ENCODE measurements at regions not wholly inside any gene's neighbourhood (a gene's known extent, or its start where the extent isn't known, plus 50 kb on each side); places are given as distances from the start of the nearest gene placed in this dataset.
A peak's percentile ranks its signal among the peaks of the same experiment; 100 is the strongest.

DNA sequence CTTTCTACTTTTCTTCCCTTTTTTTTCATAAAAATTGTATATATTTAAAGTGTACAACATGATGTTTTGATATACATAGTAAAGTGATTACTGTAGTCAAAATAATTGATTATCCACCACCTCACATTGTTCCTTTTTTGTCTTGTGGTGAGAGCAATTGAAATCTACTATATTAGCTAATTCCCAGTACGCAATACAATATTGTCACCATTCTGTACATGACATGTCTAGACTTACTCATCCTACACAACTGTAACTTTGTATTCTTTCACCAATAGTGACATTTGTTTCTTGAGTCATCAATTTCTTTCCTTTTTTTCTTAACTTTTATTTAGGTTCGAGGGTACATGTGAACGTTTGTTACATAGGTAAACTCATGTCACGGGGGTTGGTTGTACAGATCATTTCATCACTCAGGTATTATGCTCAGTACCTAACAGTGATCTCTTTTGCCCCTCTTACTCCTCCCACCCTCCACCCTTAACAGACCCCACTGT, 265.2 kb downstream of the KCNRG start:
- H3K9me3 ChIP-seq, result no peaks in the 10 kb centered on the region
- no peak overlapping the region for H3K27ac ChIP-seq
- H3K36me3 ChIP-seq, result no peaks in the 10 kb centered on the region
- TF ChIP-seq, protein P1, sequence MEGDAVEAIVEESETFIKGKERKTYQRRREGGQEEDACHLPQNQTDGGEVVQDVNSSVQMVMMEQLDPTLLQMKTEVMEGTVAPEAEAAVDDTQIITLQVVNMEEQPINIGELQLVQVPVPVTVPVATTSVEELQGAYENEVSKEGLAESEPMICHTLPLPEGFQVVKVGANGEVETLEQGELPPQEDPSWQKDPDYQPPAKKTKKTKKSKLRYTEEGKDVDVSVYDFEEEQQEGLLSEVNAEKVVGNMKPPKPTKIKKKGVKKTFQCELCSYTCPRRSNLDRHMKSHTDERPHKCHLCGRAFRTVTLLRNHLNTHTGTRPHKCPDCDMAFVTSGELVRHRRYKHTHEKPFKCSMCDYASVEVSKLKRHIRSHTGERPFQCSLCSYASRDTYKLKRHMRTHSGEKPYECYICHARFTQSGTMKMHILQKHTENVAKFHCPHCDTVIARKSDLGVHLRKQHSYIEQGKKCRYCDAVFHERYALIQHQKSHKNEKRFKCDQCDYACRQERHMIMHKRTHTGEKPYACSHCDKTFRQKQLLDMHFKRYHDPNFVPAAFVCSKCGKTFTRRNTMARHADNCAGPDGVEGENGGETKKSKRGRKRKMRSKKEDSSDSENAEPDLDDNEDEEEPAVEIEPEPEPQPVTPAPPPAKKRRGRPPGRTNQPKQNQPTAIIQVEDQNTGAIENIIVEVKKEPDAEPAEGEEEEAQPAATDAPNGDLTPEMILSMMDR (IDR thresholded peaks at IDR 0.05), result no peak
- H3K4me3 ChIP-seq, result no peak overlapping the region
- no peaks in the 10 kb centered on the region for H3K27me3 ChIP-seq
- ATAC-seq (peak; percentile 27), DNase-seq (no peak)
- intact Hi-C loops (cut with DNase I), result no loop called here
- no peaks in the 10 kb centered on the region for H3K4me1 ChIP-seq

DNA sequence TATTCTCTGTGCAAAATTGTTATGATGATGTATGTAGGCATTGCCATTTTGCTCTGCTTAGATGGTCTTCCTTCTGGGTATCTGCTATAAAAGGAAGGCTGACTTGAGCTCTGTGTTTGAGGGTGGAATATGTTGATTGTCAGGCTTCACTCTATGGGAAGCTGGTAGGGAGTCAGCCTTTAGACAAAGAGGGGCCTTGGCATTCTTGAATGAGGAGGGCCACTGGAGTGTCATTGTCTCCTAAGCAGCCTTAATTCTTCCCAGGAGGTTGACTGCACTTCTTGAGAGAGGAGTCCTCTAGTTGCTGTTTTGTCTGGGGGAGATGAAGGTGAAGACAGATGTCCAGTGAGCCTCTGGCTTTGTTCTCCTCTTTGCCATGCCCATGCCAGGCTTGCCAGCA, 266.8 kb downstream of the KCNRG start:
- DNase-seq (no peak), ATAC-seq (no peak)
- Histone ChIP-seq H3K4me1 (no peaks in the 10 kb centered on the region), H3K9me3 (no peaks in the 10 kb centered on the region), H3K36me3 (no peaks in the 10 kb centered on the region), H3K27me3 (no peaks in the 10 kb centered on the region), H3K27ac (no peak overlapping the region), H3K4me3 (no peak overlapping the region)
- intact Hi-C loops (cut with DNase I), result no loop called here
- TF ChIP-seq, protein P1 (IDR thresholded peaks at IDR 0.05), result no peak

DNA sequence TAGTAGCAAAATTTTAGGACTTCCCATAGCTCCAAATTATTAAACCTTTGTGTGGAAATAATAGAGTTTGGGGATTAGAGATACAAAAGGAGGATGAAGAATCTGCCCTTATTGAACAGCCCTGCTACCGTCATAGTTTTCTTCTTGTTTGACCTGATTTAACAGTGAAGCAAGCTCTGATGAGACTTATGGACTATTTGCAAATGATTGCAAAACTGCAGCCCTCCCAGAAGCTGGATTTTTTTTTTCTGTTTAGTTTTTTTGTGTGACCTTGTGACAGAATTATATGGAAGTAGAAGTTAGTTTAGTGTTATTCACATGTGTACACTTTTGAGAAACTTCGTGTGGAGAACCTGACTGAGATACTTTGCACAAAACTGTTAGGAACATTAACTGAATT, 267.8 kb downstream of the KCNRG start:
- Histone ChIP-seq H3K27me3 (no peaks in the 10 kb centered on the region), H3K27ac (no peak overlapping the region), H3K4me3 (no peak overlapping the region), H3K36me3 (no peaks in the 10 kb centered on the region), H3K9me3 (no peaks in the 10 kb centered on the region), H3K4me1 (no peaks in the 10 kb centered on the region)
- TF ChIP-seq, protein P1 (IDR thresholded peaks at IDR 0.05), result no peak
- ATAC-seq (no peak), DNase-seq (no peak)
- intact Hi-C loops (cut with DNase I), result no loop called here

DNA sequence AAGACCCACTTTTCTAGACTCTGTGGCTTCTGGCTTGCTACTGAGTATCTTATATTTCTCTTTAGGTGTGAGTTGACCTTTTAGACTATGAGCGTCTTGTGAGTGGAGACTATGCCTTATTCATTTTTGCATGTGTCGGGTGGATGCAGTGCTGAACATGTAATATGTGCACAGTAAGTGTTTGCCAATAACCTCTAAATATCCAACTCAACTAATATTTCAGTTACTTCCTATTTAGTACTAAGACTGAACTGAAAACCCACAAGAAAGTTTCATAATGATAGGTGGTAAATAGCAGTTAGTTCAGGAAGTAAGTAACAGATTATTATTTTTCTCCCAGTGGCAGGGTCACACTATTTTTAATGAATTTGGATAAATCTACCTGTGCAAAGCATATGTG, 269.3 kb downstream of the KCNRG start:
- no peaks in the 10 kb centered on the region for H3K9me3 ChIP-seq
- ATAC-seq (peak; percentile 67), DNase-seq (no peak)
- intact Hi-C loops (cut with DNase I), result no loop called here
- no peaks in the 10 kb centered on the region for H3K36me3 ChIP-seq
- H3K27me3 ChIP-seq, result no peaks in the 10 kb centered on the region
- no peak overlapping the region for H3K4me3 ChIP-seq
- TF ChIP-seq, protein P1 (IDR thresholded peaks at IDR 0.05), result no peak
- no peak overlapping the region for H3K27ac ChIP-seq
- H3K4me1 ChIP-seq, result no peaks in the 10 kb centered on the region

DNA sequence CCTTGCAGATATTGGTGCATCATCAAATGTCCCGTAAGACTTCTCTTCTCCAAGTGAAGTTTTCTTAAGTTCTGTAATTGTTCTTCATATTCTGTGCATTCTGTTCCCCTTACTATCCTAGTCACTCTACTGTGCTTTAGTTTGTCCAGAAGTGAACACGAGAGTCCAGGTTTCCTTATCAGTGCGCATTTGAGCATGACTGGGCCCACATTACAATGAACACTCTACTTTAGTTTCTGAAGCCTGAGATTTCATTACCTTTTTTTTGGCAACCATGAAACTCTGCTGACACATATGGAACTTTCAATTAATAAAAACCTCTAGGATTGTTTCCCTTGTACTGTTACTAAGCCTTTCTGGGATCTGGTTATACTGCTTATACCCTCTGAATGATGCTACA, 270.0 kb downstream of the KCNRG start:
- Histone ChIP-seq H3K27ac (no peak overlapping the region), H3K9me3 (peaks cover 4% of the 10 kb centered on the region), H3K4me3 (no peak overlapping the region), H3K36me3 (no peaks in the 10 kb centered on the region), H3K4me1 (no peaks in the 10 kb centered on the region), H3K27me3 (no peaks in the 10 kb centered on the region)
- TF ChIP-seq, protein P1 (IDR thresholded peaks at IDR 0.05), result no peak
- ATAC-seq (no peak), DNase-seq (no peak)
- intact Hi-C loops (cut with DNase I), result no loop called here

DNA sequence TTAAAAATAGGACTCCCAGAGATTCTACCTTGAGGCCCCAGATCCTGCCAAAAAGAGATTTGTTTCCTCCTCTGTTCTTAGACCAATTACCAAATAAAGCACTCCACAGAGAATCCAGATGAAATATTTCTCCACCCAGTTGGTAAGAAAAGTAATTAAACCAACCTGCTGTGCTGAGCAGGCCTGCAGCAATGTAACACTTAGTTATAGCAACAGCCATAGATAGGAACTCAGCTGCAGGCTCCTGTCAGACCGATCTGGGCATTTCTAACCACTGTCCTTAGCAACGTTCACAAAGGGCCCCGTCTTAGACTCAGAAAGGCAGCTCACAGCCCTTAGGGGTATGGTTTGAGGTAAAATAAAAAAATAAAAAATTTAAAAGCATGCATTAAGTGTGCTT, 271.1 kb downstream of the KCNRG start:
- Histone ChIP-seq H3K36me3 (no peaks in the 10 kb centered on the region), H3K4me1 (no peaks in the 10 kb centered on the region), H3K9me3 (peaks cover 4% of the 10 kb centered on the region), H3K4me3 (no peak overlapping the region), H3K27me3 (no peaks in the 10 kb centered on the region), H3K27ac (no peak overlapping the region)
- TF ChIP-seq, protein P1 (IDR thresholded peaks at IDR 0.05), result no peak
- no peak for DNase-seq
- no peak for ATAC-seq
- intact Hi-C loops (cut with DNase I), result no loop called here
